ENCODE measurements at regions not wholly inside any gene's neighbourhood (a gene's known extent, or its start where the extent isn't known, plus 50 kb on each side); places are given as distances from the start of the nearest gene placed in this dataset.

- no peak for TF ChIP-seq EZH2phosphoT487 (IDR thresholded peaks at IDR 0.05; ENCODE audit: insufficient read depth, low read depth)
- no peak for TF ChIP-seq EZH2 (IDR thresholded peaks at IDR 0.05; ENCODE audit: insufficient read depth, poor library complexity, severe bottlenecking)
Measured at GRCh38 chr14:65250162-65250495, 147.8 kb upstream of the MAX start.
